ENCODE measurements at regions not wholly inside any gene's neighbourhood (a gene's known extent, or its start where the extent isn't known, plus 50 kb on each side); places are given as distances from the start of the nearest gene placed in this dataset.

DNA sequence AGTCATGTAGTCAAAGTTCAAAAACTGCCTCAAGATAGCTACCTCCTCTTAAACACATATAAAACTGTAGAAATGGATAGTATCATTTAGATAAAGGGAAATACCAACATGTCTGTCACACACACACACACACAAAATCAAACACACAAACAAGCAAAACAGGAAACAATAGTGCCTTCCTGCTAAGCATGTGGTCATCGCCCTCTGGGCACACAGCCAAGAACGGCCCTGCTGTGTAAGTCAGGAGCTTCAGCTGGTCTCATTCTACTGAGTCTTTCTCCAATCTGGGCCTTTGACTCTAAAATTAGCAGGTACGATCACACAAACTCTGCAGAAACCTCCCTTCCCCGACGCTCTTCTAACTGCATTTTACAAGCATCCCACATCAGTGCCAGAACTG is 272.2 kb upstream of the CHRNA7 start:
- H3K4me3 ChIP-seq (replicated peaks; ENCODE audit: low read depth, low read length), result no peak overlapping the region
- no peak for DNase-seq (ENCODE audit: extremely low read depth, insufficient read length)
- H3K27me3 ChIP-seq (replicated peaks; ENCODE audit: control insufficient read depth, insufficient read depth, low read length), result no peaks in the 10 kb centered on the region
- TF ChIP-seq, protein P1, sequence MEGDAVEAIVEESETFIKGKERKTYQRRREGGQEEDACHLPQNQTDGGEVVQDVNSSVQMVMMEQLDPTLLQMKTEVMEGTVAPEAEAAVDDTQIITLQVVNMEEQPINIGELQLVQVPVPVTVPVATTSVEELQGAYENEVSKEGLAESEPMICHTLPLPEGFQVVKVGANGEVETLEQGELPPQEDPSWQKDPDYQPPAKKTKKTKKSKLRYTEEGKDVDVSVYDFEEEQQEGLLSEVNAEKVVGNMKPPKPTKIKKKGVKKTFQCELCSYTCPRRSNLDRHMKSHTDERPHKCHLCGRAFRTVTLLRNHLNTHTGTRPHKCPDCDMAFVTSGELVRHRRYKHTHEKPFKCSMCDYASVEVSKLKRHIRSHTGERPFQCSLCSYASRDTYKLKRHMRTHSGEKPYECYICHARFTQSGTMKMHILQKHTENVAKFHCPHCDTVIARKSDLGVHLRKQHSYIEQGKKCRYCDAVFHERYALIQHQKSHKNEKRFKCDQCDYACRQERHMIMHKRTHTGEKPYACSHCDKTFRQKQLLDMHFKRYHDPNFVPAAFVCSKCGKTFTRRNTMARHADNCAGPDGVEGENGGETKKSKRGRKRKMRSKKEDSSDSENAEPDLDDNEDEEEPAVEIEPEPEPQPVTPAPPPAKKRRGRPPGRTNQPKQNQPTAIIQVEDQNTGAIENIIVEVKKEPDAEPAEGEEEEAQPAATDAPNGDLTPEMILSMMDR (IDR thresholded peaks at IDR 0.05; ENCODE audit: insufficient read depth, low read length, poor library complexity, severe bottlenecking), result no peak
- H3K36me3 ChIP-seq (ENCODE audit: control insufficient read depth, insufficient read depth, low read length), result no peaks in the 10 kb centered on the region

DNA sequence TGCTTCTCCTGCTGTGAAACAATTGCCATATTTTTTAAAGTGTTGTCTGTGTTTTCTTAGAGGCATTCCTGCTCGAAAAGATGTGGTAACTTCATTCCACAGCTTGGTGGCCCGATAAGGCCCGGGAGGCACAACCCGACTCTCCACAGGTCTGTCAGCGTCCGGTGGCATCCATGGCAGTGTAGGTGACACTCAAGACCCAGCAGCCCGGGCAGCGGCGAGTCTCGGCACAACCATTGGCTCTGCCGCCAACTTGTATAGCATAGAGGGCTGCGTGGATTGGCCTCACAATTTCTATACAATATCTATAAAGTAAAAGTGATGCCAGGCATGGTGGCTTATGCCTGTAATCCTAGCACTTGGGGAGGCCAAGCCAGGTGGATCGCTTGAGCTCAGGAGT is 262.3 kb upstream of the CHRNA7 start:
- Histone ChIP-seq H3K4me3 (replicated peaks; ENCODE audit: low read depth, low read length) (no peak overlapping the region), H3K27me3 (replicated peaks; ENCODE audit: control insufficient read depth, insufficient read depth, low read length) (no peaks in the 10 kb centered on the region), H3K36me3 (ENCODE audit: control insufficient read depth, insufficient read depth, low read length) (no peaks in the 10 kb centered on the region)
- TF ChIP-seq, protein P1 (IDR thresholded peaks at IDR 0.05; ENCODE audit: insufficient read depth, low read length, poor library complexity, severe bottlenecking), result no peak
- DNase-seq (ENCODE audit: extremely low read depth, insufficient read length), result no peak

DNA sequence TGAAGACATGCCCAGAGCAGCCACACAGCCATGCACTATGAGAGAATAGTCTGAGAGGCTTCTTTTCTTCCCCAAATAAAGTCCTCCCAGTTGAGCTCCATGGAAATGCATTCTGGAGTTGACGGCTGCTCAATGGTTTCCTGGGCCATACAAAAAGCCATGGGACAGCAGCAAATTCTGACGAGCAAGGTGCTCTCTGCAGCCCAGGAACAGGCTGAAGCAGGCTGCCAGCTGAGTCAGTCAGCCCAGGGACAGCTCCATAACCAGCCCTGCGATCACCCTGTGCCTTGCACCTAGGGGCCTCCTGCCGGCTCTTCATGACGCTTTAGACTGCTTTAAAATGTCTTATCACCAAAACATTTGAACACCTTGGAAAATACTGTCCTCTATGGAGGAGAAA is 256.3 kb upstream of the CHRNA7 start:
- Histone ChIP-seq H3K36me3 (ENCODE audit: control insufficient read depth, insufficient read depth, low read length) (no peaks in the 10 kb centered on the region), H3K27me3 (replicated peaks; ENCODE audit: control insufficient read depth, insufficient read depth, low read length) (no peaks in the 10 kb centered on the region), H3K4me3 (replicated peaks; ENCODE audit: low read depth, low read length) (no peak overlapping the region)
- TF ChIP-seq, protein P1 (IDR thresholded peaks at IDR 0.05; ENCODE audit: insufficient read depth, low read length, poor library complexity, severe bottlenecking), result no peak
- DNase-seq (ENCODE audit: extremely low read depth, insufficient read length), result no peak

DNA sequence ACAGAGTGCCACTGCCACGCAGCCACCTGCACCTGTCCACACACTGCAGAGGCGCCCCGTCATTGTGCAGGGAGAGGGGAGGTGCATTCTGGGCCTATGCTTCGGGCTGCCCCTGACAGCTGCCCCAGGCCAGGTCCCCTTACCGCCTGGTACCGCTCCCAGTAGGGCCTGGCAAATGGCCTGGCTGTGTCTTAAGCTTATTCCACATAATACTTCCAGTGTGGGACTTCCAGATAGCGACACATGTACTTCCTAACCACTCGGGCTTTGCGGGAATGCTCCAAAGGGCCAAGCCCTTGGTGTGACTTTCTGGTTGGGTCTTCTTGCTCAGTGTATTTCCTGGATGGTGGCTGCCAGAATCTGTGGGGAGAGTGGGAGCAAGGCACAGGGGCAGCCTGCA is 254.3 kb upstream of the CHRNA7 start:
- H3K27me3 ChIP-seq (replicated peaks; ENCODE audit: control insufficient read depth, insufficient read depth, low read length), result no peaks in the 10 kb centered on the region; the same call in 1 of the 2 replicates
- TF ChIP-seq, protein P1 (IDR thresholded peaks at IDR 0.05; ENCODE audit: insufficient read depth, low read length, poor library complexity, severe bottlenecking), result no peak
- no peak for DNase-seq (ENCODE audit: extremely low read depth, insufficient read length)
- no peaks in the 10 kb centered on the region for H3K36me3 ChIP-seq (ENCODE audit: control insufficient read depth, insufficient read depth, low read length)
- no peak overlapping the region for H3K4me3 ChIP-seq (replicated peaks; ENCODE audit: low read depth, low read length)

DNA sequence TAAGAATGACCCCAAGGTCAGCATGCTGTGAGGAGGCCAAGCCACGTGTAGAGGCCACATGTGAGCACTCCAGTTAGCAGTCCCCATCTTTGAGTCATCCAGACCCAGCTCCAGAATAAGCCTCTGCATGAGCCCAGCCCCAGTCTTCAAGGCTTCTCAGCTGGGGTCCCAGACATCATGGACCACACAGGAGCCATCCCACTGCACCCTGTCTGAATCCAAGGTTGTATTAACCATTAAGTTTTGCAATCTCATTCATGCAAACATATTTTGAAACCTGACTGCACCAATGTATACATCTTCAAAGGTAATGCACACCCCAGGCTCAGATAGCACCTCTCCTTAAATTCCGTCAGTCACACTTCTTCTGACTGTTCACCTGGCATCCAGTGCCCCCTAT is 249.1 kb upstream of the CHRNA7 start:
- Histone ChIP-seq H3K36me3 (ENCODE audit: control insufficient read depth, insufficient read depth, low read length) (no peaks in the 10 kb centered on the region), H3K27me3 (replicated peaks; ENCODE audit: control insufficient read depth, insufficient read depth, low read length) (no peaks in the 10 kb centered on the region; the same call in 1 of the 2 replicates), H3K4me3 (replicated peaks; ENCODE audit: low read depth, low read length) (no peak overlapping the region)
- DNase-seq (ENCODE audit: extremely low read depth, insufficient read length), result no peak
- TF ChIP-seq, protein P1 (IDR thresholded peaks at IDR 0.05; ENCODE audit: insufficient read depth, low read length, poor library complexity, severe bottlenecking), result no peak
